GM23338 (cell line): ENCODE measurements at regions not wholly inside any gene's neighbourhood (a gene's known extent, or its start where the extent isn't known, plus 50 kb on each side); places are given as distances from the start of the nearest gene placed in this dataset.

Experiments used
- ATAC-seq: fragments of 200-7000 bp; cut with Tn5 transposase; 3 replicates; pipeline ENCODE4 v1.9.1; 2020
- DNase-seq: peaks from one replicate; pipeline ENCODE4 v3.0.0-alpha.2; 2015; ENCODE audit warnings: low spot score
- H2AFZ ChIP-seq: fragments of 200-600 bp; sonication (generic); 2 replicates; pipeline ENCODE4 v1.8.0; 2016; ENCODE audit warnings: antibody characterized with exemption, mild to moderate bottlenecking, moderate library complexity
- H3F3A ChIP-seq: fragments of 200-600 bp; sonication (generic); replicated peaks from 2 replicates; pipeline ENCODE4 v1.8.0; 2017; ENCODE audit warnings: antibody characterized with exemption, mixed run types, low read depth
- H3K27ac ChIP-seq: fragments of 200-600 bp; sonication (generic); 2 replicates; pipeline ENCODE4 v1.6.1; 2016; ENCODE audit warnings: low read depth
- H3K27me3 ChIP-seq: fragments of 200-600 bp; sonication (generic); 2 replicates; pipeline ENCODE4 v1.8.0; 2016; ENCODE audit warnings: mild to moderate bottlenecking, mixed run types, moderate library complexity; ENCODE audit not compliant: insufficient read depth
- H3K36me3 ChIP-seq: fragments of 200-600 bp; sonication (generic); 2 replicates; pipeline ENCODE4 v1.8.0; 2016; ENCODE audit warnings: mild to moderate bottlenecking; ENCODE audit not compliant: insufficient read depth
- H3K4me1 ChIP-seq: fragments of 200-600 bp; sonication (generic); 2 replicates; pipeline ENCODE4 v1.8.0; 2016; ENCODE audit warnings: mild to moderate bottlenecking, moderate library complexity; ENCODE audit not compliant: insufficient read depth
- H3K4me2 ChIP-seq: fragments of 200-600 bp; sonication (generic); 2 replicates; pipeline ENCODE4 v1.7.1; 2017; ENCODE audit warnings: mixed run types
- H3K4me3 ChIP-seq: fragments of 200-600 bp; sonication (generic); 2 replicates; pipeline ENCODE4 v1.6.1; 2016; ENCODE audit warnings: mixed run types
- H3K79me2 ChIP-seq: fragments of 200-600 bp; sonication (generic); replicated peaks from 2 replicates; pipeline ENCODE4 v1.8.0; 2017; ENCODE audit warnings: mild to moderate bottlenecking; ENCODE audit not compliant: insufficient read depth
- H3K9me2 ChIP-seq: fragments of 200-600 bp; sonication (generic); 2 replicates; pipeline ENCODE4 v1.8.0; 2017; ENCODE audit not compliant: insufficient read depth
- H4K20me1 ChIP-seq: fragments of 200-600 bp; sonication (generic); replicated peaks from 2 replicates; pipeline ENCODE4 v1.8.0; 2017; ENCODE audit warnings: mild to moderate bottlenecking; ENCODE audit not compliant: insufficient read depth
- H3K27ac Mint-ChIP-seq: 2 replicates; pipeline ENCODE4 v1.8.0; 2020; ENCODE audit warnings: inconsistent platforms, mild to moderate bottlenecking, moderate library complexity, mixed read lengths
- H3K27me3 Mint-ChIP-seq: 3 replicates; pipeline ENCODE4 v1.8.0; 2022; ENCODE audit warnings: low read depth, mild to moderate bottlenecking, moderate library complexity, mixed read lengths, inconsistent platforms; ENCODE audit not compliant: insufficient read depth, poor library complexity
- H3K36me3 Mint-ChIP-seq: 3 replicates; pipeline ENCODE4 v1.8.0; 2021; ENCODE audit warnings: low read depth, mild to moderate bottlenecking, inconsistent platforms, moderate library complexity, mixed read lengths
- H3K4me1 Mint-ChIP-seq: 3 replicates; pipeline ENCODE4 v1.8.0; 2020; ENCODE audit warnings: mild to moderate bottlenecking, inconsistent platforms, mixed read lengths
- H3K4me3 Mint-ChIP-seq: 3 replicates; pipeline ENCODE4 v1.8.0; 2021; ENCODE audit warnings: moderate library complexity, mild to moderate bottlenecking, inconsistent platforms, mixed read lengths
- H3K9me3 Mint-ChIP-seq: 3 replicates; pipeline ENCODE4 v1.8.0; 2020; ENCODE audit warnings: moderate library complexity, mild to moderate bottlenecking, inconsistent platforms, mixed read lengths
- CREB1 ChIP-seq: fragments of 250-450 bp; sonication (Bioruptor Pico); IDR thresholded peaks from 2 replicates; pipeline ENCODE4 v1.5.0; 2020; ENCODE audit warnings: low read depth, mild to moderate bottlenecking, moderate library complexity
- EZH2 ChIP-seq: fragments of 200-600 bp; sonication (generic); IDR thresholded peaks from one replicate; pipeline ENCODE4 v1.8.0; 2017; ENCODE audit warnings: antibody characterized with exemption, mild to moderate bottlenecking, low read depth; ENCODE audit not compliant: unreplicated experiment
- STAT1 ChIP-seq: IDR thresholded peaks from one replicate; pipeline ENCODE4 v1.6.1; 2016; ENCODE audit warnings: antibody characterized with exemption; ENCODE audit not compliant: unreplicated experiment
- ZNF331 ChIP-seq: fragments of 250-450 bp; sonication (Bioruptor Pico); IDR thresholded peaks from 2 replicates; pipeline ENCODE4 v1.5.0; 2020; ENCODE audit warnings: low read depth, mild to moderate bottlenecking, moderate library complexity
- TF ChIP-seq, protein P1 (sequence below): fragments of 250-450 bp; sonication (Bioruptor Pico); IDR thresholded peaks from 2 replicates; pipeline ENCODE4 v1.5.0; 2020; ENCODE audit warnings: mild to moderate bottlenecking, moderate library complexity
- TF ChIP-seq, protein P2 (sequence below): IDR thresholded peaks from 2 replicates; pipeline ENCODE4 v1.6.1; 2016; ENCODE audit warnings: antibody characterized with exemption

DNA sequence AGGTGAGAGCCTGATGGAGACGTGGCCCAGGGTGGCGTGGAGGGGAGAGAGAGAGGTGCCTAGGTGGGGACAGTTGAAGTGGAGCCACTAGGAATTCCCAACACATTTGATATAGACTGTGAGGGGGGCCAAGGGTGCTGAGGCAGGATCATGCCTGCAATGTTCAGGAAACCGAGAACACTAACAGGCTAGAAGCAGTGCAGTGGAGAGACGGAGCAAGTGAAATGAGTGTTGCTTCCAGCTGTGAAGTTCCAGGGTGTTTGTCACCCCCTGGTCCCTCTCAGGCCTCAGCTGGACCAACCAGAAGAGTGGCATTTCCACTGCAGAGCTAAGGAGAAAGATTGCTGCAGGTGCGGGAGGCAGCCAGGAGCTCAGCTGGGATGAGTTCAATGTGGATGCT lies 127.1 kb downstream of the RIPK4 start:
- Mint-ChIP-seq H3K27me3 (peaks cover 5% of the 10 kb centered on the region), H3K27ac (no peak overlapping the region), H3K4me3 (no peak overlapping the region), H3K36me3 (peaks cover 3% of the 10 kb centered on the region; the same call in 2 of the 3 replicates), H3K9me3 (peaks cover 7% of the 10 kb centered on the region), H3K4me1 (no peaks in the 10 kb centered on the region)
- no peak overlapping the region for H3K4me3 ChIP-seq
- H3F3A ChIP-seq, result no peaks in the 10 kb centered on the region
- H3K9me2 ChIP-seq, result peaks cover 17% of the 10 kb centered on the region
- no peak overlapping the region for H2AFZ ChIP-seq
- H3K79me2 ChIP-seq, result no peaks in the 10 kb centered on the region
- DNase-seq (no peak), ATAC-seq (no peak)
- TF ChIP-seq, protein P1, sequence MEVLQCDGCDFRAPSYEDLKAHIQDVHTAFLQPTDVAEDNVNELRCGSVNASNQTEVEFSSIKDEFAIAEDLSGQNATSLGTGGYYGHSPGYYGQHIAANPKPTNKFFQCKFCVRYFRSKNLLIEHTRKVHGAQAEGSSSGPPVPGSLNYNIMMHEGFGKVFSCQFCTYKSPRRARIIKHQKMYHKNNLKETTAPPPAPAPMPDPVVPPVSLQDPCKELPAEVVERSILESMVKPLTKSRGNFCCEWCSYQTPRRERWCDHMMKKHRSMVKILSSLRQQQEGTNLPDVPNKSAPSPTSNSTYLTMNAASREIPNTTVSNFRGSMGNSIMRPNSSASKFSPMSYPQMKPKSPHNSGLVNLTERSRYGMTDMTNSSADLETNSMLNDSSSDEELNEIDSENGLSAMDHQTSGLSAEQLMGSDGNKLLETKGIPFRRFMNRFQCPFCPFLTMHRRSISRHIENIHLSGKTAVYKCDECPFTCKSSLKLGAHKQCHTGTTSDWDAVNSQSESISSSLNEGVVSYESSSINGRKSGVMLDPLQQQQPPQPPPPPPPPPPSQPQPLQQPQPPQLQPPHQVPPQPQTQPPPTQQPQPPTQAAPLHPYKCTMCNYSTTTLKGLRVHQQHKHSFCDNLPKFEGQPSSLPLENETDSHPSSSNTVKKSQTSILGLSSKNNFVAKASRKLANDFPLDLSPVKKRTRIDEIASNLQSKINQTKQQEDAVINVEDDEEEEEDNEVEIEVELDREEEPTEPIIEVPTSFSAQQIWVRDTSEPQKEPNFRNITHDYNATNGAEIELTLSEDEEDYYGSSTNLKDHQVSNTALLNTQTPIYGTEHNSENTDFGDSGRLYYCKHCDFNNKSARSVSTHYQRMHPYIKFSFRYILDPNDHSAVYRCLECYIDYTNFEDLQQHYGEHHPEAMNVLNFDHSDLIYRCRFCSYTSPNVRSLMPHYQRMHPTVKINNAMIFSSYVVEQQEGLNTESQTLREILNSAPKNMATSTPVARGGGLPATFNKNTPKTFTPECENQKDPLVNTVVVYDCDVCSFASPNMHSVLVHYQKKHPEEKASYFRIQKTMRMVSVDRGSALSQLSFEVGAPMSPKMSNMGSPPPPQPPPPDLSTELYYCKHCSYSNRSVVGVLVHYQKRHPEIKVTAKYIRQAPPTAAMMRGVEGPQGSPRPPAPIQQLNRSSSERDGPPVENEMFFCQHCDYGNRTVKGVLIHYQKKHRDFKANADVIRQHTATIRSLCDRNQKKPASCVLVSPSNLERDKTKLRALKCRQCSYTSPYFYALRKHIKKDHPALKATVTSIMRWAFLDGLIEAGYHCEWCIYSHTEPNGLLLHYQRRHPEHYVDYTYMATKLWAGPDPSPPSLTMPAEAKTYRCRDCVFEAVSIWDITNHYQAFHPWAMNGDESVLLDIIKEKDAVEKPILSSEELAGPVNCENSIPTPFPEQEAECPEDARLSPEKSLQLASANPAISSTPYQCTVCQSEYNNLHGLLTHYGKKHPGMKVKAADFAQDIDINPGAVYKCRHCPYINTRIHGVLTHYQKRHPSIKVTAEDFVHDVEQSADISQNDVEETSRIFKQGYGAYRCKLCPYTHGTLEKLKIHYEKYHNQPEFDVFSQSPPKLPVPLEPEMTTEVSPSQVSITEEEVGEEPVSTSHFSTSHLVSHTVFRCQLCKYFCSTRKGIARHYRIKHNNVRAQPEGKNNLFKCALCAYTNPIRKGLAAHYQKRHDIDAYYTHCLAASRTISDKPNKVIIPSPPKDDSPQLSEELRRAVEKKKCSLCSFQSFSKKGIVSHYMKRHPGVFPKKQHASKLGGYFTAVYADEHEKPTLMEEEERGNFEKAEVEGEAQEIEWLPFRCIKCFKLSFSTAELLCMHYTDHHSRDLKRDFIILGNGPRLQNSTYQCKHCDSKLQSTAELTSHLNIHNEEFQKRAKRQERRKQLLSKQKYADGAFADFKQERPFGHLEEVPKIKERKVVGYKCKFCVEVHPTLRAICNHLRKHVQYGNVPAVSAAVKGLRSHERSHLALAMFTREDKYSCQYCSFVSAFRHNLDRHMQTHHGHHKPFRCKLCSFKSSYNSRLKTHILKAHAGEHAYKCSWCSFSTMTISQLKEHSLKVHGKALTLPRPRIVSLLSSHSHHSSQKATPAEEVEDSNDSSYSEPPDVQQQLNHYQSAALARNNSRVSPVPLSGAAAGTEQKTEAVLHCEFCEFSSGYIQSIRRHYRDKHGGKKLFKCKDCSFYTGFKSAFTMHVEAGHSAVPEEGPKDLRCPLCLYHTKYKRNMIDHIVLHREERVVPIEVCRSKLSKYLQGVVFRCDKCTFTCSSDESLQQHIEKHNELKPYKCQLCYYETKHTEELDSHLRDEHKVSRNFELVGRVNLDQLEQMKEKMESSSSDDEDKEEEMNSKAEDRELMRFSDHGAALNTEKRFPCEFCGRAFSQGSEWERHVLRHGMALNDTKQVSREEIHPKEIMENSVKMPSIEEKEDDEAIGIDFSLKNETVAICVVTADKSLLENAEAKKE (CRISPR knock-in tag), result no peak
- no peak for TF ChIP-seq CREB1 (CRISPR knock-in tag)
- TF ChIP-seq EZH2, result no peak
- TF ChIP-seq, protein P2, sequence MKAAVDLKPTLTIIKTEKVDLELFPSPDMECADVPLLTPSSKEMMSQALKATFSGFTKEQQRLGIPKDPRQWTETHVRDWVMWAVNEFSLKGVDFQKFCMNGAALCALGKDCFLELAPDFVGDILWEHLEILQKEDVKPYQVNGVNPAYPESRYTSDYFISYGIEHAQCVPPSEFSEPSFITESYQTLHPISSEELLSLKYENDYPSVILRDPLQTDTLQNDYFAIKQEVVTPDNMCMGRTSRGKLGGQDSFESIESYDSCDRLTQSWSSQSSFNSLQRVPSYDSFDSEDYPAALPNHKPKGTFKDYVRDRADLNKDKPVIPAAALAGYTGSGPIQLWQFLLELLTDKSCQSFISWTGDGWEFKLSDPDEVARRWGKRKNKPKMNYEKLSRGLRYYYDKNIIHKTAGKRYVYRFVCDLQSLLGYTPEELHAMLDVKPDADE, result no peak
- TF ChIP-seq STAT1, result no peak
- no peak for TF ChIP-seq ZNF331 (CRISPR knock-in tag)
- no peak overlapping the region for H3K27ac ChIP-seq
- H4K20me1 ChIP-seq, result no peaks in the 10 kb centered on the region
- H3K4me1 ChIP-seq, result no peaks in the 10 kb centered on the region
- H3K4me2 ChIP-seq, result no peak overlapping the region
- H3K36me3 ChIP-seq, result no peaks in the 10 kb centered on the region
- no peaks in the 10 kb centered on the region for H3K27me3 ChIP-seq
